Erythroblast (primary cell): ENCODE measurements at regions not wholly inside any gene's neighbourhood (a gene's known extent, or its start where the extent isn't known, plus 50 kb on each side); places are given as distances from the start of the nearest gene placed in this dataset.

Source experiments
- GATA1 ChIP-seq: IDR thresholded peaks from 2 replicates; pipeline ENCODE4 v1.6.1; 2011; ENCODE audit warnings: low read depth, mild to moderate bottlenecking, control low read depth, low read length, moderate library complexity
- POLR2A ChIP-seq: IDR thresholded peaks from 2 replicates; pipeline ENCODE4 v1.6.1; 2011; ENCODE audit warnings: mild to moderate bottlenecking, low read length

DNA sequence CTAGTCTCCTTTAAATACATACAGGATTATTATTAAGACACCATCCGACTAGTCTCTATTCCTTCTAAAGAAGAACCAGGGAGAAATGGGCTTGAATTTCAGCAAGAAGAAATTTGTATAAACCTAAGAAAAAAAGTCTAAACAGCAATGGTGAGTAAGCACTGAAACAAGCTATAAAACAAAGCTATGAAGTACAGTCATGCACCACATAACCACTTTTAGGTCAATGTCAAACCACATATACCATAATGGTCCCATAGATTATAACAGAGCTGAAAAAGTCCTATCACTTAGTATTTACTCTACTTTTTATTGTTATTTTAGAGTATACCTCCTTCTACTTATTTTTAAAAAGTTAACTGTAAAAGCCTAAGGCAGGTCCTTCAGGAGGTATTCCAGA lies 102.0 kb upstream of the NFIB start:
- TF ChIP-seq POLR2A: no peak
- TF ChIP-seq GATA1: no peak
